ENCODE measurements at regions not wholly inside any gene's neighbourhood (a gene's known extent, or its start where the extent isn't known, plus 50 kb on each side); places are given as distances from the start of the nearest gene placed in this dataset.

DNA sequence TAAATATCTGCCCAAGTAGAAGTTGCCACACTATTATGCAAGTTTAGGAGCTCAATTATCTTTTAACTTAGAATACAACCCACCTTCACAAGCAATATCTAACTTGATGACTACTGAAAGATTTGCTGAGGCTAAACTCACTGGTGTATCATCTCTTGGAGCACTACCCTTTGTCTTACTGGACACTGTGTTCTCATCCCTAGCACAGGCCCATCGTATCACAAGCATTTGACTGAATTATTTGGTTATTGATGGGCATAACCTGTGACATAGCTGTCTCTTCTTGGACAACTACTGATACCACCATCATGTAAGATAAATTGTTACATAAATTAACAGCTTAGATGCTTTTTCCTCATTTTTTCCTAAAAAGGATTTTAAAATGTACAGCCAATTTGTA is 216.2 kb upstream of the THBS1 start:
- POLR2A ChIA-PET (ENCODE audit: partially characterized antibody), result no interaction called here
- TF ChIP-seq NRF1 (IDR thresholded peaks at IDR 0.05; ENCODE audit: low read depth, low read length) (no peak), NANOG (IDR thresholded peaks at IDR 0.05; ENCODE audit: insufficient read depth, low read depth, low read length, poor library complexity, severe bottlenecking) (no peak), RNF2 (IDR thresholded peaks at IDR 0.05; ENCODE audit: borderline replicate concordance, low read depth, low read length, missing control alignments, poor library complexity, severe bottlenecking) (no peak), ATF3 (IDR thresholded peaks at IDR 0.05; ENCODE audit: insufficient read depth, low read depth, low read length) (no peak)
- TF ChIP-seq, protein P1, sequence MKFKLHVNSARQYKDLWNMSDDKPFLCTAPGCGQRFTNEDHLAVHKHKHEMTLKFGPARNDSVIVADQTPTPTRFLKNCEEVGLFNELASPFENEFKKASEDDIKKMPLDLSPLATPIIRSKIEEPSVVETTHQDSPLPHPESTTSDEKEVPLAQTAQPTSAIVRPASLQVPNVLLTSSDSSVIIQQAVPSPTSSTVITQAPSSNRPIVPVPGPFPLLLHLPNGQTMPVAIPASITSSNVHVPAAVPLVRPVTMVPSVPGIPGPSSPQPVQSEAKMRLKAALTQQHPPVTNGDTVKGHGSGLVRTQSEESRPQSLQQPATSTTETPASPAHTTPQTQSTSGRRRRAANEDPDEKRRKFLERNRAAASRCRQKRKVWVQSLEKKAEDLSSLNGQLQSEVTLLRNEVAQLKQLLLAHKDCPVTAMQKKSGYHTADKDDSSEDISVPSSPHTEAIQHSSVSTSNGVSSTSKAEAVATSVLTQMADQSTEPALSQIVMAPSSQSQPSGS (IDR thresholded peaks at IDR 0.05; ENCODE audit: low read length), result no peak

More for the DNA sequence above, 216.2 kb upstream of the THBS1 start:
- H4K5ac ChIP-seq (ENCODE audit: insufficient read length, low read depth, low read length), result no peak overlapping the region
- no peak overlapping the region for H3K27ac ChIP-seq (ENCODE audit: low read depth, low read length)
- no peaks in the 10 kb centered on the region for H3K27me3 ChIP-seq (replicated peaks in 1 of 4; ENCODE audit: control insufficient read depth in 3 of 4, extremely low read depth in 1 of 4, insufficient read depth in 3 of 4, low read length in 3 of 4)
- H3K23ac ChIP-seq (ENCODE audit: insufficient read length), result no peak overlapping the region
- no peak overlapping the region for H3K56ac ChIP-seq (replicated peaks; ENCODE audit: insufficient read length, low read depth, low read length)
- CTCF ChIA-PET (ENCODE audit: partially characterized antibody), result interaction anchor here (1.1 kb wide), 1 partner anchor 18 kb away, joined by 4 read pairs; no protein-coding TSS in a partner anchor
- H3K4me2 ChIP-seq (ENCODE audit: insufficient read depth in 1 of 2, low read depth in 2 of 2, low read length in 2 of 2), result no peak overlapping the region
- H2BK5ac ChIP-seq (ENCODE audit: low read depth, low read length), result no peak overlapping the region
- no peak overlapping the region for H2BK12ac ChIP-seq (ENCODE audit: low read depth, low read length)
- H3K9me3 ChIP-seq (ENCODE audit: insufficient read depth in 2 of 2, low read depth in 1 of 2, low read length in 1 of 2), result 0 out of 4 replicates have a peak, but pooled peaks cover under 1 to 5% of the 10 kb centered on the region in 2 experiments
- no peak overlapping the region for H3K4me3 ChIP-seq (ENCODE audit: extremely low read depth in 1 of 4, insufficient read depth in 2 of 4, low read depth in 3 of 4, low read length in 4 of 4)
- no peak overlapping the region for H2BK15ac ChIP-seq (ENCODE audit: low read length)
- H3K4me1 ChIP-seq (replicated peaks in 1 of 4; ENCODE audit: control insufficient read depth in 3 of 4, insufficient read depth in 4 of 4, low read length in 3 of 4), result no peaks in the 10 kb centered on the region
- no peak overlapping the region for H3K4ac ChIP-seq (replicated peaks; ENCODE audit: insufficient read length, low read depth, low read length)
- no peak overlapping the region for H2AK5ac ChIP-seq (ENCODE audit: low read depth, low read length)
- H3K23me2 ChIP-seq (ENCODE audit: low read depth, low read length), result no peaks in the 10 kb centered on the region
- H4K20me1 ChIP-seq (replicated peaks in 1 of 2; ENCODE audit: control insufficient read depth in 1 of 2, insufficient read depth in 2 of 2, low read length in 2 of 2), result no peaks in the 10 kb centered on the region
- FAIRE-seq, result no peak
- H3K36me3 ChIP-seq (ENCODE audit: control insufficient read depth in 2 of 4, insufficient read depth in 4 of 4, low read length in 3 of 4), result no peaks in the 10 kb centered on the region
- 91% methylated on average over 1 of the region's 1 CpG; no CpG with 5 or more reads in 1 of the 2 experiments for WGBS, 2 experiments (ENCODE audit: extremely low coverage in 1 of 2, insufficient coverage in 1 of 2, insufficient read length in 1 of 2, insufficient replicate concordance in 2 of 2, low coverage in 1 of 2, low lambda C conversion rate in 2 of 2, missing lambda C conversion rate in 1 of 2)
- no peaks in the 10 kb centered on the region for H3K79me2 ChIP-seq (ENCODE audit: control insufficient read depth in 1 of 2, insufficient read depth in 2 of 2, low read length in 2 of 2)
- H2AFZ ChIP-seq (ENCODE audit: low read length), result no peak overlapping the region
- no peak overlapping the region for H2BK120ac ChIP-seq (replicated peaks; ENCODE audit: low read depth, low read length)
- H2BK20ac ChIP-seq (ENCODE audit: low read length), result no peak overlapping the region
- H4K8ac ChIP-seq (ENCODE audit: extremely low read depth, insufficient read depth, low read length), result no peak overlapping the region
- DNase-seq (ENCODE audit: low read depth in 1 of 2, low spot score in 2 of 2), result no peak
- no peaks in the 10 kb centered on the region for H3K79me1 ChIP-seq (ENCODE audit: low read depth, low read length)
- H3K18ac ChIP-seq (ENCODE audit: extremely low read depth, low read length), result no peak overlapping the region
- H3K14ac ChIP-seq (ENCODE audit: insufficient read length), result no peak overlapping the region
- no peak overlapping the region for H3K9ac ChIP-seq (replicated peaks in 1 of 4; ENCODE audit: extremely low read depth in 1 of 4, low read depth in 3 of 4, low read length in 3 of 4)
- H4K91ac ChIP-seq (replicated peaks; ENCODE audit: insufficient read length, low read length), result no peak overlapping the region
